ENCODE measurements at regions not wholly inside any gene's neighbourhood (a gene's known extent, or its start where the extent isn't known, plus 50 kb on each side); places are given as distances from the start of the nearest gene placed in this dataset.
"Not testable (repeated sequence)": the region's sequence is repeated elsewhere in the genome, so short reads cannot be mapped to it uniquely, and the experiment has no call there.

DNA sequence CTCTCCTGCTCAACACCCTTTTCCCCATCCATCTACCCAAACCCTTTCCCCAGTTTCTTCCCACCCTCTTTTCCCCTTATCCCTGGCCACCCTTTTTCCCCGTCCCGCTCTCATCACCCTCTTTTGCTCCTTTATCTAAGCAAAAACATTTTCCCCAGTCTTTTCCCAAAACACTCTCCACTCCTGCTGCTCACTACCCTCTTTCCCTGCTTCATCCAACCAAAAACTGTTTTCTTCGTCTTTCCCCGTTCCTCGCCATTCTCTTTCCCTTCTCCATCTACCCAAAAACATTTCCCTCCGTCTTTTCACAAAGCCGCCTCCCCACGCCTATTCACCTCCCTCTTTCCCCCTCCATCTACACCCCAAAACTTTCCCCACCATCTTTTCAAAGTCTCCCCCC lies 80.9 kb upstream of the KCNJ18 start:
- H3K4me3 ChIP-seq, result peak overlapping the region; percentile 50
- H3K27me3 ChIP-seq (ENCODE audit: control insufficient read depth in 2 of 2, insufficient read depth in 2 of 2, low read length in 2 of 2); ATAC-seq; H4K20me1 ChIP-seq (replicated peaks; ENCODE audit: control insufficient read depth, insufficient read depth, low read length); FAIRE-seq; BruUV-seq (replicated peaks); CTCF ChIA-PET (ENCODE audit: low intra/inter-chr PET ratio); intact Hi-C loops (cut with micrococcal nuclease); H3K4me1 ChIP-seq (replicated peaks in 1 of 2; ENCODE audit: control insufficient read depth in 2 of 2, insufficient read depth in 2 of 2, low read length in 2 of 2); H3K9me3 ChIP-seq (replicated peaks; ENCODE audit: control insufficient read depth, insufficient read depth, low read depth, low read length); DNase-seq (ENCODE audit: extremely low read depth in 1 of 4, low spot score in 3 of 4); H3K9me1 ChIP-seq (ENCODE audit: control insufficient read depth, insufficient read depth, low read length); POLR2A ChIA-PET; H2AFZ ChIP-seq (ENCODE audit: low read depth, low read length); H3K36me3 ChIP-seq (ENCODE audit: control insufficient read depth, insufficient read depth, low read length): not testable (repeated sequence)
- peak overlapping the region; percentile 70 to 71; a peak in 3 of 4 replicates for H3K9ac ChIP-seq (ENCODE audit: insufficient read depth in 1 of 2, low read depth in 2 of 2, low read length in 2 of 2)
- WGBS (ENCODE audit: insufficient coverage, low coverage, missing lambda C conversion rate), result no CpG with 5 or more reads among the region's 8 CpGs
- peak overlapping the region; percentile 68; the same call in 2 of the 3 replicates for H3K27ac ChIP-seq (ENCODE audit: extremely low read depth, low read depth, low read length)
- in situ Hi-C loops (cut with MboI), result loop anchor here (5.0 kb wide), 1 partner anchor 476 kb away; no protein-coding TSS in a partner anchor
- peaks cover 38% of the 10 kb centered on the region for H3K79me2 ChIP-seq (ENCODE audit: control insufficient read depth, insufficient read depth, low read length)
- peak overlapping the region; percentile 66; the same call in 1 of the 2 replicates for H3K4me2 ChIP-seq (ENCODE audit: insufficient read depth, low read length)
- peak; percentile 83 for TF ChIP-seq OTX1 (CRISPR knock-in tag; IDR thresholded peaks at IDR 0.05)
- TF ChIP-seq POLR2B (IDR thresholded peaks at IDR 0.05; ENCODE audit: low read depth, partially characterized antibody), result peak; percentile 26
- TF ChIP-seq, protein P1, sequence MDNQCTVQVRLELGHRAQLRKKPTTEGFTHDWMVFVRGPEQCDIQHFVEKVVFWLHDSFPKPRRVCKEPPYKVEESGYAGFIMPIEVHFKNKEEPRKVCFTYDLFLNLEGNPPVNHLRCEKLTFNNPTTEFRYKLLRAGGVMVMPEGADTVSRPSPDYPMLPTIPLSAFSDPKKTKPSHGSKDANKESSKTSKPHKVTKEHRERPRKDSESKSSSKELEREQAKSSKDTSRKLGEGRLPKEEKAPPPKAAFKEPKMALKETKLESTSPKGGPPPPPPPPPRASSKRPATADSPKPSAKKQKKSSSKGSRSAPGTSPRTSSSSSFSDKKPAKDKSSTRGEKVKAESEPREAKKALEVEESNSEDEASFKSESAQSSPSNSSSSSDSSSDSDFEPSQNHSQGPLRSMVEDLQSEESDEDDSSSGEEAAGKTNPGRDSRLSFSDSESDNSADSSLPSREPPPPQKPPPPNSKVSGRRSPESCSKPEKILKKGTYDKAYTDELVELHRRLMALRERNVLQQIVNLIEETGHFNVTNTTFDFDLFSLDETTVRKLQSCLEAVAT (IDR thresholded peaks at IDR 0.05), result peak; percentile 89 to 90; a peak in 3 of 4 replicates
- peak; percentile 16; the same call in 1 of the 2 replicates for TF ChIP-seq POLR2AphosphoS5 (IDR thresholded peaks at IDR 0.05; ENCODE audit: control insufficient read depth, insufficient read depth, low read depth, low read length)
- TF ChIP-seq, protein P2, sequence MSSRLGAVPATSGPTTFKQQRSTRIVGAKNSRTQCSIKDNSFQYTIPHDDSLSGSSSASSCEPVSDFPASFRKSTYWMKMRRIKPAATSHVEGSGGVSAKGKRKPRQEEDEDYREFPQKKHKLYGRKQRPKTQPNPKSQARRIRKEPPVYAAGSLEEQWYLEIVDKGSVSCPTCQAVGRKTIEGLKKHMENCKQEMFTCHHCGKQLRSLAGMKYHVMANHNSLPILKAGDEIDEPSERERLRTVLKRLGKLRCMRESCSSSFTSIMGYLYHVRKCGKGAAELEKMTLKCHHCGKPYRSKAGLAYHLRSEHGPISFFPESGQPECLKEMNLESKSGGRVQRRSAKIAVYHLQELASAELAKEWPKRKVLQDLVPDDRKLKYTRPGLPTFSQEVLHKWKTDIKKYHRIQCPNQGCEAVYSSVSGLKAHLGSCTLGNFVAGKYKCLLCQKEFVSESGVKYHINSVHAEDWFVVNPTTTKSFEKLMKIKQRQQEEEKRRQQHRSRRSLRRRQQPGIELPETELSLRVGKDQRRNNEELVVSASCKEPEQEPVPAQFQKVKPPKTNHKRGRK (tag; IDR thresholded peaks at IDR 0.05), result peak; percentile 55; the same call in 1 of the 2 replicates
- TF ChIP-seq, protein P3, sequence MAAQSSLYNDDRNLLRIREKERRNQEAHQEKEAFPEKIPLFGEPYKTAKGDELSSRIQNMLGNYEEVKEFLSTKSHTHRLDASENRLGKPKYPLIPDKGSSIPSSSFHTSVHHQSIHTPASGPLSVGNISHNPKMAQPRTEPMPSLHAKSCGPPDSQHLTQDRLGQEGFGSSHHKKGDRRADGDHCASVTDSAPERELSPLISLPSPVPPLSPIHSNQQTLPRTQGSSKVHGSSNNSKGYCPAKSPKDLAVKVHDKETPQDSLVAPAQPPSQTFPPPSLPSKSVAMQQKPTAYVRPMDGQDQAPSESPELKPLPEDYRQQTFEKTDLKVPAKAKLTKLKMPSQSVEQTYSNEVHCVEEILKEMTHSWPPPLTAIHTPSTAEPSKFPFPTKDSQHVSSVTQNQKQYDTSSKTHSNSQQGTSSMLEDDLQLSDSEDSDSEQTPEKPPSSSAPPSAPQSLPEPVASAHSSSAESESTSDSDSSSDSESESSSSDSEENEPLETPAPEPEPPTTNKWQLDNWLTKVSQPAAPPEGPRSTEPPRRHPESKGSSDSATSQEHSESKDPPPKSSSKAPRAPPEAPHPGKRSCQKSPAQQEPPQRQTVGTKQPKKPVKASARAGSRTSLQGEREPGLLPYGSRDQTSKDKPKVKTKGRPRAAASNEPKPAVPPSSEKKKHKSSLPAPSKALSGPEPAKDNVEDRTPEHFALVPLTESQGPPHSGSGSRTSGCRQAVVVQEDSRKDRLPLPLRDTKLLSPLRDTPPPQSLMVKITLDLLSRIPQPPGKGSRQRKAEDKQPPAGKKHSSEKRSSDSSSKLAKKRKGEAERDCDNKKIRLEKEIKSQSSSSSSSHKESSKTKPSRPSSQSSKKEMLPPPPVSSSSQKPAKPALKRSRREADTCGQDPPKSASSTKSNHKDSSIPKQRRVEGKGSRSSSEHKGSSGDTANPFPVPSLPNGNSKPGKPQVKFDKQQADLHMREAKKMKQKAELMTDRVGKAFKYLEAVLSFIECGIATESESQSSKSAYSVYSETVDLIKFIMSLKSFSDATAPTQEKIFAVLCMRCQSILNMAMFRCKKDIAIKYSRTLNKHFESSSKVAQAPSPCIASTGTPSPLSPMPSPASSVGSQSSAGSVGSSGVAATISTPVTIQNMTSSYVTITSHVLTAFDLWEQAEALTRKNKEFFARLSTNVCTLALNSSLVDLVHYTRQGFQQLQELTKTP (IDR thresholded peaks at IDR 0.05; ENCODE audit: low read depth in 1 of 2, partially characterized antibody in 2 of 2), result peak in 1 of 2 experiments; percentile 27
- TF ChIP-seq SUPT5H (IDR thresholded peaks at IDR 0.05), result peak; percentile 15; the same call in 1 of the 2 replicates
- 0 out of 2 replicates have a peak, but pooled peaks have one; percentile 13 for TF ChIP-seq ELF4 (CRISPR knock-in tag; IDR thresholded peaks at IDR 0.05)
- TF ChIP-seq, protein P4, sequence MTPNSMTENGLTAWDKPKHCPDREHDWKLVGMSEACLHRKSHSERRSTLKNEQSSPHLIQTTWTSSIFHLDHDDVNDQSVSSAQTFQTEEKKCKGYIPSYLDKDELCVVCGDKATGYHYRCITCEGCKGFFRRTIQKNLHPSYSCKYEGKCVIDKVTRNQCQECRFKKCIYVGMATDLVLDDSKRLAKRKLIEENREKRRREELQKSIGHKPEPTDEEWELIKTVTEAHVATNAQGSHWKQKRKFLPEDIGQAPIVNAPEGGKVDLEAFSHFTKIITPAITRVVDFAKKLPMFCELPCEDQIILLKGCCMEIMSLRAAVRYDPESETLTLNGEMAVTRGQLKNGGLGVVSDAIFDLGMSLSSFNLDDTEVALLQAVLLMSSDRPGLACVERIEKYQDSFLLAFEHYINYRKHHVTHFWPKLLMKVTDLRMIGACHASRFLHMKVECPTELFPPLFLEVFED (CRISPR knock-in tag; conservative IDR thresholded peaks at IDR 0.05), result peak; percentile 84; the same call in 1 of the 2 replicates
- peak; percentile 84 for TF ChIP-seq ZBTB26 (CRISPR knock-in tag; IDR thresholded peaks at IDR 0.05)
